IPS-NIHi11 (cell line): ENCODE measurements at regions not wholly inside any gene's neighbourhood (a gene's known extent, or its start where the extent isn't known, plus 50 kb on each side); places are given as distances from the start of the nearest gene placed in this dataset.

Experiments used
- DNase-seq: peaks from one replicate; pipeline ENCODE4 v3.0.0; 2012; ENCODE audit warnings: mixed read lengths, low spot score

DNA sequence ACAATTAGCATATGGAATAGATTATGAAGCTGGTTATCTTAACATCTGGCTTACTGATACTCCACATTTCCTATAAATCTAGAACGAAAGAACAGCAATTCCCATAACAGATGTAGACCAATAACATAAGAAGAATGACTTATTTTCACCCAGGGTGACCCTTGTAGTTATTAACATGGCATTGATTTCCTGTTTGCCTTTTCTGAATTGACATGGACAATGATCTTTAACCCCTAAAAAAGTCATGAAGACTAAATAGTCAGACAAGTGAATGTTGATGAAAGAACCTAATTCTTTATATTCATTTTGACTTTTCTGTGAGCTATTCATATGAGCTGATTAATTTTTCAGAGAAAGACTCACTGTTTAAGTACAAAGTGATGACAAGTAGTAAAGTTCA, 175.3 kb upstream of the CD180 start:
- no peak for DNase-seq

- DNase-seq: no peak
These were observed 170.2 kb upstream of the CD180 start for GRCh38 chr5:67366691-67367395.

DNA sequence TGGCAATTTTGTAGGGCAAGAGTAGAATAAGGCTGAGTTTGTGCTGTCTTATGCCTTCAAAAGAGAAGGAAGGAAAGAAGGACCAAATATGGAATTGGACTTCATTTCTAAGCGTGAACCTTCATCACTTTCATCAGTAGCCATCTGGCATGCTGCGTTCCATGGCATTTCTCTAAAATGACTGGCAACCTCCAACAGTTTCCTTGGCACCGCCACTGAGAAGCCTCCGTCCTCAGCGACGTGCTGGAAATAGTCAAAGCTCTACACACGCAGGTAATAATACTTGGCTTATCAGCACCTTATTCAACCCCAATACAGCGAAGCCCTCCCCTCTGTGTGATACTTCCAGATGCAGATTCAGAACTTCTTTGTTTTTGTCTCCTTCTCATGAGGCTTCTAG, 169.7 kb upstream of the CD180 start:
- DNase-seq: no peak

GRCh38 chr5:67364381-67364970, 167.9 kb upstream of the CD180 start:
- no peak for DNase-seq

- DNase-seq: no peak
These were observed 167.4 kb upstream of the CD180 start for GRCh38 chr5:67363963-67364362.

- no peak for DNase-seq
These were observed 166.6 kb upstream of the CD180 start for GRCh38 chr5:67363180-67363709.

DNA sequence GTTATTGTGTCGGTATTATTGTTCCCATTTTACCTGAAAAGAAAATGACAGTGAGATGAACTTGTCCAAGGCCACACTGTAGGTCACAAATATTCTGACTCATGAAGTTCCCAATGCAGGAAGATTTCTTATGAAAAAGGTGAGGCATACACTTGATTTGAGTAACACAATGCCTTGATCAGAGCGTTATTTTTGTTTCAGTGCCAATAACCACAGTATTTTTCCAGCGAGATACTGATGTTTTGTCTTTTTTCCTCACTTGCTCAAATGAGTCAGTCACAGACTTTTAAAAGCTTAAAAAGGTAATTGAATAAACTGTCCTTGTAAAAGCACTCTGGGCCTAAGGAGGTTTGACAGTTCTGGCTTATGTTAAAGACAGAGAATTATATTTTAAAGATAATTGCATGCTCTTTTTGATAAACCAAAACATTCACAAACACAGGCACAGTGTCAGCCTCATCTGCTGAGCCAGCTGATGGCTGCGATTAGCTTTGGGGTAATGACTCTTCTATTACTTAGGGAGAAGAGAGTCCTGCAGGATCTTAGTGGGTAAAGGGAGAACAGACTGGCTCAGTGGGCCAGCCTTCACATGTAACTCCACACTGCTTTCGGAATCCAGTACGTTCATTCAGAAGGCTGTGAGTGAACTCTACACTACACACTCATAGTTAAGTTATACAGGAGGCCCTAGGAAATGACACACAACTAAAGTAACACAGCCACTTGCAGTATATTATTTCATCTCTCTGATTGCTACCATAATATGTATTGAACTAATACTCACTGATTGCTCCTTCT, 165.5 kb upstream of the CD180 start:
- no peak for DNase-seq

DNA sequence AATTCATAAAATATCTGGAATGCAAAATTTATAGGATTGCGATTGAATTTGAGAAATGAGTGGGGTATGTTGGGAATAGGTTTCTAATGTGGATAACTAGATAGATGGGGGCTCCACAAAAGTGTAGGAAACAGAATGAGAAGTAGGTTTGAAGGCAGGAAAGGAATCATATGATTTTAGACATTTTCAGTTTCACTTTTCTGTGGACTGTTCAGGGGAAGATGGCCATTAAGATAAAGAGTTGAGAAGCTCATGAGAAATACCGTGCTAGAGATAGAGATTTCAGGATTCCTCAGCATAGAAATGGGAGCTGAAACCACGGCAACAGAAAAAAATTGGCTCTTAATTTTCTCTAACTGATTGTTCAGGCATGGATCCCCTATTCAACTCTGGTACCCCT, 163.4 kb upstream of the CD180 start:
- no peak for DNase-seq

- DNase-seq: no peak
These were observed 161.6 kb upstream of the CD180 start for GRCh38 chr5:67358186-67358585.

GRCh38 chr5:67355120-67355713, 158.6 kb upstream of the CD180 start:
- no peak for DNase-seq

DNA sequence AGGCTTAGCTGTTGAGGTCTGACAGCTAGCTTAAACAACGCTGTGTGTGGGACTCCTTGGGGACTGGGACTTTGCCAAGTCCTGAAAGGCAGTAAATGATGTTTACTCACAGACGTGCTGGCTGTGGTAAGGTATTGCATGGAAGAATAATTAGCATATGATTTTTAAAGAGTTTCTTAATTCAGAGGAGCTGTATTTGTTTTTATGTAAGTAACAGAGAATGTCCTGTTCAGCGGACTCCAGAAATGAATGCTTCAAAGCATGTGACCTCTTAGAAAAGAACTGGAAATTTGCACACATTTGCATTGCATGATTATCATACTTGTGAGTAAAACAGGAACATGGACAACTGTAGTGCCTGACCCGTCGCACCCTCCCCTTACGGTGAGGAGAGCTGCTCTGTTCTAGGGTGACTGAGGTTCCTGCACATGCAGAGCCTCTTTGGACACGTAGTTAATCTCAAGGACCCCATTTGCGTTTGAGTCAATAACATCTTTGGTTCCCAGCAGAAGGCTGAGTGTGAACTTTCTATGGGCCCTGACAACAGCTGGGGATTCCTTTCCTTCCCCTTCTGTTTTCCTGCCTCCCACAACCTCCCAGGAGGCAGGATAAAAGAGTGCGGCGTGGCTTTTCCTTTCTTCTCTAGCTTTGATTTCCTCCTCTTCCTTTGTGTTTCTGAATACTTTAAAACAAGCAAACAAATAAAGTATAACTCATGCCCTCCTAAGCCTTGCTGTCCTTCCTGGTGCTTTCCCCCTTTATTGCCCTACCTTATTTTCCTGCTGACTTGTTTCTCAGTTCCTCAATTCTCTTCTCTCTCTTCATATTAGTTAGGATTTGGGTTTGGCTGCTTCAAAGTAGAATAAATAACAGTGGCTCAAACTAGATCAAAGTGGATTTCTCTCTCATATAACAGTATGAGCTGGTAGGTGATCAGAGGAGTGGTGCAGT, 157.2 kb upstream of the CD180 start:
- no peak for DNase-seq

GRCh38 chr5:67350618-67351201, 154.1 kb upstream of the CD180 start:
- DNase-seq: no peak

GRCh38 chr5:67350185-67350584, 153.6 kb upstream of the CD180 start:
- DNase-seq: no peak

DNA sequence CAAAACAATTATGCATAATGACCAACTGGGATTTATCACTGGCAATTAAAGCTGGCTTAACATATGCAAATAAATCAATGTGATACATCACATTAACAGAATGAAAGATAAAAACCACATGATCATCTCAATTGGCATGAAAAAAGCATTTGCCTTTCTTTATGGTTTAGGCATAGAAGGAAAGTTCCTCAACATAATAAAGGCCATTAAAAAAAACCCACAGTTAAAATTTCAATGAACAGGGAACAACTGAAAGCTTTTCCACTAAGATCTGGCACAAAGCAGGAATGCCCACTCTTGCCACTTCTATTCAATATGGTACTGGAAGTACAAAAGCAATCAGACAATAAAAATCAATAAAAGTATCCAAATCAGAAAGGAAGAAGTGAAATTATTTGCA, 151.2 kb upstream of the CD180 start:
- DNase-seq: no peak

DNA sequence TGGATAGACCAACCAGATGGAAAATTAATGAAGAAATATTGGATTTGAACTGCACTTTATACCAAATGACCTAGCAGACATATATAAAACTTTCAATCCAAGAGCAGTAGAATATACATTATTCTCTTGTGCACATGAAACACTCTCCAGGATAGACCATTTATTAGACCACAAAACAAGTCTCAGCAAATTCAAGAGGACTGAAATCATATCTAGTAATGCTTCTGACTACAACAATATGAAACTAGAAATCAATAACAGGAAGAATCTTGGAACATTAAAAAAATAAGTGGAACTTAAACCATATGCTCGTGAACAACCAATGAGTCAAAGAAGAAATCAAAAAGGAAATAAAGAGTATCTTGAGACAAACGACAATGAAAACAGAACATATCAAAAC, 150.0 kb upstream of the CD180 start:
- no peak for DNase-seq

DNA sequence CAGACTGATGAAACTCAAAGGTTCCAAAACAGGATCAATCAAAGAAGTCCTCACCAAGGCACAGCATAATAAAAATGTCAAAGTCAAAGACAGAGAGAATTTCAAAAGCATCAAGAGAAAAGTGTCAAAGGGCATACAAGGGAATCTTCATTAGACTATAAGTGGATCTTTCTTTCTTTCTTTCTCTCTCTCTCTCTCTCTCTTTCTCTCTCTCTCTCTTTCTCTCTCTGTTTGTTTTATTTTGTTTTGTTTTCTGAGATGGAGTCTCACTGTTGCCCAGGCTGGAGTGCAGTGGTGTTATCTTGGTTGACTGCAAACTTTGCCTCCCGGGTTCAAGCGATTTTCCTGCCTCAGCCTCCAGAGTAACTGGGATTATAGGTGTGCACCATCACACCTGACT, 148.3 kb upstream of the CD180 start:
- no peak for DNase-seq

GRCh38 chr5:67343835-67344234, 147.2 kb upstream of the CD180 start:
- no peak for DNase-seq

DNA sequence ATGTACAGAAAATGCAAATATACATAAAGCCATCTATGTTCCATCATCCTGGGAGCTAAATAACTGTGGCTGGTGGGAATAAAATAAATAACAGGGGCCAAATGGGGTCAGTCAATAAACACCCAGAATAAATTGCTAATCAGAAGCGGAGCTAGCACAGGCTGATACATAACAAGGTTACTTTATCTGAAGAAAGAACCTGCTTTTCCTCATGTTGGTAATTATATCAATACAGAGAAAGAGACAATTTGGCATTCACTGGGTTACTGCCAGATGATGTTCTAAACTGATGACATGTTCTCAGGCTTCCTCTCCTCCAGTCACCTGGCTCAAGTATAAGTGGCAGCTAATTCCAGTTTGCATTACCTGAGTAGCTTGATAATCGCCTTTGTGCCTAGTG, 144.9 kb upstream of the CD180 start:
- DNase-seq: no peak

DNA sequence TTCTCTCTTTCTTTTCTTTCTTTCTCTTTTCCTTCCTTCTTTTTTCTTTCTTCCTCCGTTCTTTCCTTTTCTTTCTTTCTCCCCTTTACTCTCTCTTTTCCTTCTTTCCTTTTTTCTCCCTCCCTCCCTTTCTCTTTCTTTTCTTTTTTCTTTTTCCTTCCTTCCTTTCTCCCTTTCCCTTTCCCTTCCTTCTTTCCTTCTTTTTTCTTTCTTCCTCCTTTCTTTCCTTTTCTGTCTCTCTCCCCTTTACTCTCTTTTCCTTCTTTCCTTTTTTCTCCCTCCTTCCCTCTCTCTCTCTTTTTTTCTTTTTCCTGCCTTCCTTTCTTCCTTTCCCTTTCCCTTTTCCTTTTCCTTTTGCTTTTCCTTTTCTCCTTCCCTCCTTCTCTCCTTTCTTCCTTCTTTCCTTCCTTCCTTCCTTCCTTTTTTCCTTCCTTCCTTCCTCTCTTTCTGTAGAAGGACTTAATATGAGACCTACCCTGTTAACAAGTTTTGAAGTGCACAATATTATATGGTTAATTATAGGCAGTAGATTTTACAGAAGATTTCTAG, 142.7 kb upstream of the CD180 start:
- DNase-seq: no peak

- no peak for DNase-seq
These were observed 141.8 kb upstream of the CD180 start for GRCh38 chr5:67338421-67338820.

GRCh38 chr5:67337751-67338150, 141.2 kb upstream of the CD180 start:
- DNase-seq: no peak
